PC-9 (cell line): ENCODE measurements at regions not wholly inside any gene's neighbourhood (a gene's known extent, or its start where the extent isn't known, plus 50 kb on each side); places are given as distances from the start of the nearest gene placed in this dataset.

Experiments used
- CTCF ChIP-seq: fragments of 200-600 bp; sonication (generic); conservative IDR thresholded peaks from 2 replicates; pipeline ENCODE4 v1.6.1; 2017; ENCODE audit warnings: mixed run types, antibody characterized with exemption, mild to moderate bottlenecking, moderate library complexity
- EZH2 ChIP-seq: fragments of 200-600 bp; sonication (generic); IDR thresholded peaks from 2 replicates; pipeline ENCODE4 v1.8.0; 2017; ENCODE audit warnings: antibody characterized with exemption, low read depth

- TF ChIP-seq CTCF (no peak), EZH2 (no peak)
These were observed 152.0 kb downstream of the KCNJ12 start for GRCh38 chr17:21528031-21528695.
